GM21423 (cell line): ENCODE measurements at regions not wholly inside any gene's neighbourhood (a gene's known extent, or its start where the extent isn't known, plus 50 kb on each side); places are given as distances from the start of the nearest gene placed in this dataset.
A peak's percentile ranks its signal among the peaks of the same experiment; 100 is the strongest.

Source experiments
- ATAC-seq: cut with Tn5 transposase; IDR thresholded peaks from one replicate; pipeline ENCODE4 v1.9.1; 2021; ENCODE audit warnings: mild to moderate bottlenecking, moderate library complexity; ENCODE audit not compliant: unreplicated experiment

DNA sequence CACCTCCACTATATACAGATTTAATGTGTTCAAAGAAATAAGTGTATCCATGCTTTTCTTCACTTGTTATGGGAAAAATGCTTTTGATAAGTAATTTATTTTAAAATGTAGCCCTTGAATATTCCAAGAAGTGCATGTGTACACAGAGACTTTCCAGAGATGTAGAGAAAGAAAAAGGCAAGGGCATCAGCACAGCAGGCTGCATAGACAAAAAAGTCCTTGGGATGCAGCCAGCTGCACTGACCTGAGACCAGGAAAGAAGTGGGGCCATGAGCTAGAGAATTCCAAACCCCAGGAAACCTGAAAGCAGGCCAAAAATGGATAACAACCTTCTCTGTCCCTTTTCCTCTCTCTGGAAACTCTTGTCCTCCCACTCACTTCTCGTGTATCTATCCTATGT is 51.6 kb upstream of the PRDM8 start:
- no peak for ATAC-seq

DNA sequence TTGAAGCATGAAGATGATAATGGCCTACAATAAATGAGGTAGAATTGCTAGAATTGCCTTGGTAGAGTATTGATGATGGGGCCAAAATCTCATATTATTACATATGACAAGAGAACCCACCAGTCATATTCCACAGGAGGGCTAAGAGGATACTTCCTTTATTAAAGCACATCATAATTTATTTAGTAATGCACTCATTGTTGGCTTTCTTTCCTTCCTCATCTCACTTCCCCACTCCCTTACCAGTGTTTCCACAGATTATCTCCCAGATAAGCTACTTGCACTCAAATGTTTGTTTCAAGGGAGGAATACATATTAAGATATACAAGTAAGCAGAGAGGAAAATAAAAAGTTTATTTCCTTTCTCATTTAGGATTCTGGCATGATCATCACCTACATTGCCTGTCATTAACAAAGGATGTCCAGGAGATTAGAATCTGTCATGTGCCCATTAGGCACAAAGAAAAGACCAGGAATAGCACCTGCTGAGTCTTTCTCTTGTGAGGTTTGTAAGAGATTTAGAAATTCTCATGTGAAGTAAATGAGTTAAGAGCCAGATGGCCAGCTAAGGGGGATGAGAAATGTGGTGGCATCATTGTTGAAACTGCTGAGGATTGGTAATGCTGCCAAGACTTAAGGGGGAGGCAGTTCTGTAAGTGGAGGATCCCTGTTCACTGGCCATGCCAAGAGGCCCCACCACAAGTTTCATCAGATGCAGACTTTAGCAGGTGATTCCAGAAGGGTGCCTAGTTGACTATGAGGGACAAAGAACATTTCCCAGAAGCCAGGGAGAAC is 52.4 kb upstream of the PRDM8 start:
- no peak for ATAC-seq

DNA sequence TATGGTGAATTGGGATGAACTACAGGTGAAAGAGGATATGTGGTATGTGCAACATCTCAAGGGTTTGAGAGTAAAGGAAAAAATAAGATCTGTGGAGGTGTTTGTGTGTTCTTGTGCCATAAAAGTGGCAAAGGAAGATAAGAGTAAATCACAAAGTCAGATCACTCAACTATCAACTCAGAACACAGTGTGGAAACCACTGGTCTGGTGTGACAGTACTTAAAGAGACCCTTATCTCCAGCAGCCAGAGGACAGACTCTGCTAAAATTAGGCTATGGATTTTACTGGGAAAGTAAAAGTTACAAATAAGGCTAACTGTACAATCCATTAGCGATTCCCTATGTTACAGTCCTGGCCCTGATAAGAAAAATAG is 54.0 kb upstream of the PRDM8 start:
- no peak for ATAC-seq

DNA sequence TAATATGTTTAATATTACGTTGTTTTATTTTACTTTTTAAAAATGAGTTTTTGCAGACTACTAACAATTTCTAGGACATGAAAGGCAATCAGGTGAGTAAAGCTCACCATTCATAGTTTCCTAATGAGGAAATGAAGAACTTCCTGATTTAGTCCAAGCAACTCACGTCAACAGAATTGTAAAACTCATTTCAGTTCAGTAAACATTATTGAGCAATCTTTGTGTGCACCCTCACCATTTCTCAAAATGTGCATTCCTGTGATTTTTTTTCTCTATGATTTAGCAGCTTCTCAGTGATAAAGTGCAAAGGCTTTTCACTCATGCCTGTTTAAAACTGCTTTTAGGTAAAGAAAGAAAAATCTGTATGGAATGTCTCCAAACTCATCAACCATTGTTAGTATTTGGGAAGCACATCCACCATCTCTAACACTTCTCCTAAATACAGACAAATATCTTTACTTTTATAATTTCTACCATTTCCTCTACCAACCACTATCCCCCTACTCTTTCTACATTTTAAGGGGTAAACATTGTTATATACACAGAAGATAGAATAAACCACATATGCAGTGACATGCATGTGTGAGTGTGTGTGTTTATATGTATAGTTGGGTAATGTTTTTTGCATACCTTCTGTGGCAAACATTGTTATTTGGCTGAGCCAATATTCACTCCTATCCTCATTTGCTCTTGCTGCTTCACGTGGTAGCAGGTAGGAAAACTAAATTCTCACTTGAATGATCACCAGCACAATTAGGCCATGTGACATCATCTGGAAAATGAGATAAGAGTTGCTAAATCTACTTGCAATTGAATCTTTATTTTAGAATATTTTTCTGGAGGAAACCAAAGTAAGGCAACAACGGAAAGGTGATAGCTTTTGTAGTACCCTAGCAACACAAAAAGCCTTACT is 54.7 kb upstream of the PRDM8 start:
- ATAC-seq, result no peak

DNA sequence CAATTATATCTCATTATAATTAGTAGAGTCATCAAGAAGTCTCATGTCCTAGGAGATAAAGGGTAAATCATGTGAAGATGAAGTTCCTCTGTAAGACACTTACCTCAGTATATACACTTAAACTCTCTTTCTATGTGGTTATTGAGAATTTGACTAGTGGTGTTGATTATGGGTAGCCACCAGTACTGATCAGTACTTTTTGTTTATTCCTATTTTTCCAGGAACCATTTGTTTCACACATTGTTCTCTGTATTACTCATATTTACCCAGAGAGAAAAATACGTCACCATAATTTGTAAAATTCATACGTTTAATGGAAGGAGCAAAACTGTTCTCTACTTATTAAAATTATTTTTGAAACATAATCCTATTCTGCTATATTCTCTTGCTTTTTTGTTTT is 55.8 kb upstream of the PRDM8 start:
- ATAC-seq, result no peak

DNA sequence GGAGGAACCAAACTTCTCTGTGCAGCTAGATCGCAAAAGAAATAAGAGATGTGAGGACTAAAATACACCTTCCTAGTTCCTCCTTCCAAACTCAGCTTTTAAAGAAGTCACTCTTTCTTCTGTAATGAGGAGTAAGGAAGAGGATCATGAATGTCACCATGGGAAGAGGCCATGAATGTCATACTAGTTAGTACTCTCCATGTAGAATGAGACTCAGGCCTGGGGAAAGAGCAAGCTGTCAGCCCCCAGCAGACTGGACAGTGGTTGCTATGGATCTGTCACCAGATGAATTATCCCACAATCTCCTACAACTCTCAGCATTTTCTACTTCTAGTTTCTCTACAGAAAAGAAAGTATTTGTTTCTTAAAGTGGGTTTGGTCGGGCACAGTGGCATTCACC is 57.1 kb upstream of the PRDM8 start:
- no peak for ATAC-seq

DNA sequence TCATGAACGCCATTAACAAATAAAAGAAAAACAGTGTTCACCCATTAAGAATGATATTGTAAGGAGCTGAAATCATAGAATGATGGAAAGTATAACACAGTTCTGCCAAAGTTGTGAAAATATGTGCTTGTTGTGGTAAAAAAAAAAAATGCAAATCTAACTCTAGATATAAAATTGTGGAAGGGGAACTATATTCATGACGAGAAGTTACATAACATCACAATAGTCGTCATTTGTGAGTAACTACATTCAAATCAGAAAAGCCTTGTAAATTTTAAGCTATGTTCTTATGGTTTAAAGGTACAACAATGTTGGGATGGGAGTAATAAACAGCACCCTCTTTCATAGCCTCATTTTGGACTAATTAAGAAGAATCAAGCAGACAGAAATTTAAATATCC is 57.6 kb upstream of the PRDM8 start:
- ATAC-seq, result no peak

DNA sequence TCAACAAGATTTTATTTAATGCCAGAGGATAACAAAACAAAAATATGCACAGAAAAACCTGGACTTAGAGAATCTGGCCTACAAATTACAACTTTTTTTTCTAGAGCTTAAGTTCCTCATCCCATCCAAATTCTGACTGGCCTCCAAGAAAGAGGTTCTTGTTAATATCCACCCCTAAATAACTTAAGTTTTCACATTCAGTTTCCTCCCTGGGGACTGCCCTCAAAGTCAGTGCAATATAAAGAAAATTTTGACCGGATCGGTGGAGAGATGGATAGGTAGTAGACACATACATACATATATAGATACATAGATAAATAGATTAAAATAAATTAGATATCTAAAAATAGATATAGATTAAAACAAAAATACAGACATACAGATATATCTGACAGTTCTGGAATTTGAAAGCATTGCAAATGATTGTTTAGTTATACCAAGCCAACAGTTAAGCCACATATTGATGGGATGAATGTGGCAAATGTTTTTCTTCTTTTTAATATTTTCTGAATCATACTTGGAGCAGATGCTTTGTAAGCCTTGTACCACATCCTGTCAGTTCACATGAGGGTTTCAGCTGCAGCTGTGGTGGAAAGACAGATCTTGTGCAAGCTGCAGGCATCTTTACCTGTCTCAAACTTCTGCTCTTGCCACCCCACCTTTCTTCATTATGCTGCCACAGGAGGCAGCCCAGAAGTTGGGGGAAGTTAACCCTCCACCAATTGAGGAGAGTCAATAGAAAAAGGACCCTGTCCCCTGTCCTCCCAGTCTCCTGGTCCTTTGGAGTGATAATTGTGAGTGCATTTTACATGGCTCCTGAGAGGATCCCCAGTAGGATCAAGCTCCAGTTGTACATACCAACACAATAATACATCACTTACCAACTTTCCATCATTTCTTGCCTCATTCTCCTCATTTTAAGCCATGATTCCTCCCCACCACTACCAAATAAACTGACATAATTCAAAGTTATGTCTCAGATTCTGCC is 58.5 kb upstream of the PRDM8 start:
- peak; percentile 98 for ATAC-seq

DNA sequence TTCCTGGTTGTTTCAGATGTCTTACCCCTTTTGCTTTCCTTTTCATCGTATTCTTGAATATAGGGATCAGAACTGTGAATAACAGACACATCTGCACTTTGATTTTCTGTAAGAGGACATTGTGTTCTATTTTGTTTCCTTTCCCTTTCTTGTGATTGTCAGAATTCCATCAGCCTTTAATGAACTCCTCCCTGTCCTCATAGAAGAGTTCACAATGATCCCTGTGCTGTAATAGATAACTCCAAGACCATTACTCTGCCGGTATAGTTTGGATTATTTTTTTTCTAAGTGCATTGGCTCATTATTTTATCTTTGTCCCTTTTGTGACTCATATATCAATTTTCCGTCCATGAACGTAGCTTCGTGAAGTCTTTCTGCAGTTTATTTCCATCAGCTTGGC is 59.7 kb upstream of the PRDM8 start:
- no peak for ATAC-seq

DNA sequence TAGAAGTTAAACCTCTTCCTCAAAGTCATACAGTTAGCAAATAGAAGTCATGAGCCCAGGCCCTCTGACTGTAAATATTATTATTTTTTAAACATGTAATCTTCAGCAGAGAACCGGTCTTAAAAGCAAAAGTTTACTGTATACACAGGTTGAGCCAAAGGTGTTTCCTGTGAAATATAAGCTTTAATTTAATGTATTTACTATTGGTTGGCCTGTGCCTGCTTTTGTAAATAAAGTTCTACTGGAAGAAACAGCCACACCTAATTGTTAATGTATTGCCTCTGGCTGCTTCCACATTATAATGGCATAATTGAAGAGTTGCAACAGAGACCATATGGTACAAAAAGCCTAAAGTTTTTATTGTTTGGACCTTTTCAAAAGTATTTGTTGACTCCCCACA is 61.0 kb upstream of the PRDM8 start:
- ATAC-seq, result no peak

DNA sequence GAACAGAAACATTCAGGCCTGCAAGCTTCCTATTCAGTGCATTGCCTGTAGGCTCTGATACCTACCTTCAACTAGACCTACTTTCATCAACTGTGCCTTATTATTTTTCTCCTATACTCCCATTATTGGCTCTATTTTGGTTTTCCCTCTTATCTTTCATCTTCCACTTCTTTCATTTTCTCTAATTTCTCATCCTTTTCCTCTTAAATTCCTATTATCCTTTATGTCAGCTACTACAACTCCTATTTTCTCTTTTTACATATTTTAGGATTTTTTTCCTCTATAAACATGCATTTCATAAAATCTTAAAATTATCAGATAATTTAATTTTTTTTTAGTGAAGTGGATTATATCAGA is 61.6 kb upstream of the PRDM8 start:
- ATAC-seq, result no peak

DNA sequence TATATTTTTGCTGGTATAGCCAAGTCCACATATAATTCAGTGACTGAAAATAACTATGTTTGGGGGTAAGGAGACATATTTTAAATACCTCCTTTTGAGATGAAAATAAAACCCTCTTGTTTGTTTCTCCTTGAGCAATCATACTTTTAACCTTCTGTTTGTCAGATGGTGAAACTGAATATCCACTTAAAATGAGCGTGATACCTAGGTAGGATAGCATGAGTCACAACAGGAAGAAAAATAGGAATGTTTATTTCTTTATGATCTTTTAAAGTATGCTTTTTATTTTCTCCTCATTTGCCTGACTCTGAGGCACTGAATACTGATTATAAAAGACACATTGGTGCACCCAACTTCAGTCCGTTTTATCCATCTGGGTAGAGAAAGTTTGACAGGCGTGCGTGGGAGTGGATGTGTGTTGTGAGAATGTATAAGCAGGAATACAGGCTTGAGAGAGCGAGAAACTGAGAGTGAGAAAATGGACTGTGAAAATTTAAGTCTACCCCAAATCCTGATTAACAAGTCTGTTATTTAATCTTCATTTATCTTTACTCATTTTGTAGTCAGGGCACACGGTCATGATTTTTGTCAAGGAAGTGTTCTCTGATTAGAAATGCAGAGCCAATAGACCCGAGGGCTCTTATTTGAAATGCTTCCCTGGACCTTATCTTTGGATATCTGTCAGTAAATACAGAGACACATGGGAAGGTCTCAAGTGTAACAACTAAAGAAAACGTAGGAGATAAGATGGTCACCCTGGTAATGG is 62.1 kb upstream of the ANTXR2 start:
- ATAC-seq, result no peak

DNA sequence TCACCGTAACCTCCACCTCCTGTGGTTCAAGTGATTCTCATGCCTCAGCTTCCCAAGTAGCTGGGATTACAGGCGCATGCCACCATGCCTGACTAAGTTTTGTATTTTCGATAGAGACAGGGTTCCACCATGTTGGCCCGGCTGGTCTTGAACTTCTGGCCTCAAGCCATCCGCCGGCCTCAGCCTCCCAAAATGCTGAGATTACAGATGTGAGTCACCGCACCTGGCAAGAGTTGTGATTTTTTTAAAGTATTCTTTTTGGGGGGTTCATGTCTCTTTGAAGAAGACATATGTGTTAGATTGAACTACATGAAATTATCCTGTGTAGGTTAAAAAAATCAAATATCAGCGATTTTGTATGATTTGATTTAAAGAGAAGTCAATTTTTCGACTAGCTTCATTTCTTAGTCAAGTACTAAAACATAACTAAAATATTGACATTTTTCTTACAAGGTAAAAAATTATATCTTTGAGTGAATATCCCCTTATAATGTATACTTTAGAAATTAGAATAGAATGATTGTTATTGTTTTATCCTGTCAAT is 60.3 kb upstream of the ANTXR2 start:
- no peak for ATAC-seq

DNA sequence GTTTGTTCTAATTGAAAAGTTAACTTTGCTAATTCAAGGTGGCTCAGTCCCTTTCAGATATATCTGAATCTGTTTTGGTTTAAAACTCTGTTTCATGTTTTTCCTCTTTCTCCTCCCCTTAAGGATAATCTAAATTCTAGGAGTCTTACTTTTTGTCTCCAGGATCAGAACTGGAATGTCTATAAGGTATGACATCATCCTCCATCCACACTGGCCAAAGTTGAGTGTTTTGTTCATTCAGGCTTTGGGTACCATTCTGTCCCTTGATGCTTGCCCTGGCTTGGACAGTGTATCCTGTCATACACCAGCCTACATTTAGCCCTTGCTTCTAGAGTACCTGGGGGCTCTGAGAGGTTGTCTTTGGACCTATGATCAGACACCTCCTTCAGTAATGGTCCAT is 56.8 kb upstream of the ANTXR2 start:
- no peak for ATAC-seq

DNA sequence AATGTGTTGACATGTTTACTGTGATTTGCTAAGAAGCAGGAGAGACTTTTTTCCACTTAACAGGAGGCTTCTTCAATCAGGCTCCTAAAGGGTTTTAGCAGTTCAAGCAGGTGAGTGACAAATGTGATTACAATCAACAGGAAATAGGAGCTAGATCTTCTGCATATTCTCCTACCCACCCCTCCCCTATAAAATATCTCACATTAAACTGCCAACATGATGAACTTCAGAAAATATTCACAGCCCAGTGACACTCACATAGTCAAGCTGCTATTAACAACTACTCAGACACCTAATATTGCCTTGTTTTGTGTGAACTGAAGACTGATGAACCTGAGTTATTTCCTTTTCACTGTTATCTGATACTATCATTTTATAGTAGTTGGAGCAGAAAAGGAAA is 55.9 kb upstream of the ANTXR2 start:
- no peak for ATAC-seq

DNA sequence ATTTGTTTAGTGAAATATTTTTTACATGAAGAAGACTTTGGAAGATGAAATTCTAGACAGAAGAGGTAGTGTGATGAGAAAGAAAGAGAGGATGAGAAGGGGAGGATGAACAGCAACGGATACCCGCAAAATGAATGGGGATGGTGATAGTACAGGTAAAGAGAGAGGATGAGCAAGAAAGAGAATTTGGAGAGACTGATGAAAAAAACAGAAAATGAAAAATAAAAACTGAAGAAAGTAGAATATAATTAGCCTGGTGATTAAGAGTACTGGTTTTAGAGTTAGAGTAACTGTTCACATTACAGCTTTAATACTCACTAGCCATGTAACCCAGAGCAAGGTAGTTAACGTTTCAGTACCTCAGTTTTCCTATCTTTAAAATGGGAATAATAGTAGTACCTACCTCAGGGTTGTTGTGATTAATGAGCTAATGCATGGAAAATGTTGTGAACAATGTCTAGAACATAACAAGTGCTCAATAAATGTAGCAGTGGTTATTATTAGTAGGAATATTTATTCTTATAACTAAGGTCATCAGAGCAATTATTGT is 54.9 kb upstream of the ANTXR2 start:
- no peak for ATAC-seq

DNA sequence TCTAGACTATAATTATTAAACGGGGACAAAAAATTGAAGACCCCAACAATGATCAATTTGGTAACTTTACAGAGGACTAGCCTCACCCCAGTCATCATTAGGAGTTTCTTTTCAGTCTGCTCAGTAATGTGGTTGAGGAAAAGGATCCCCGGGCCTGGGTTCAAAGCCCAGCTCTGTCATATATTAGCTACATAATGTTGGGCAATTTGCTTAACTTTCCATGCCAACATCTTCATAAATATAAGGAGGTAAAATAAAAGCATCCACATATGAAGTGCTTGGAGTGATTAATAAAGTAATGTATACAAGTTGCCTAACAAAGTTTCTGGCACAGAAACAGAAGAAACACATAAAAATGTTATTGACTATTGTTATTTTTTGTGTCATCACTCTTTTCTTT is 53.4 kb upstream of the ANTXR2 start:
- ATAC-seq, result no peak

DNA sequence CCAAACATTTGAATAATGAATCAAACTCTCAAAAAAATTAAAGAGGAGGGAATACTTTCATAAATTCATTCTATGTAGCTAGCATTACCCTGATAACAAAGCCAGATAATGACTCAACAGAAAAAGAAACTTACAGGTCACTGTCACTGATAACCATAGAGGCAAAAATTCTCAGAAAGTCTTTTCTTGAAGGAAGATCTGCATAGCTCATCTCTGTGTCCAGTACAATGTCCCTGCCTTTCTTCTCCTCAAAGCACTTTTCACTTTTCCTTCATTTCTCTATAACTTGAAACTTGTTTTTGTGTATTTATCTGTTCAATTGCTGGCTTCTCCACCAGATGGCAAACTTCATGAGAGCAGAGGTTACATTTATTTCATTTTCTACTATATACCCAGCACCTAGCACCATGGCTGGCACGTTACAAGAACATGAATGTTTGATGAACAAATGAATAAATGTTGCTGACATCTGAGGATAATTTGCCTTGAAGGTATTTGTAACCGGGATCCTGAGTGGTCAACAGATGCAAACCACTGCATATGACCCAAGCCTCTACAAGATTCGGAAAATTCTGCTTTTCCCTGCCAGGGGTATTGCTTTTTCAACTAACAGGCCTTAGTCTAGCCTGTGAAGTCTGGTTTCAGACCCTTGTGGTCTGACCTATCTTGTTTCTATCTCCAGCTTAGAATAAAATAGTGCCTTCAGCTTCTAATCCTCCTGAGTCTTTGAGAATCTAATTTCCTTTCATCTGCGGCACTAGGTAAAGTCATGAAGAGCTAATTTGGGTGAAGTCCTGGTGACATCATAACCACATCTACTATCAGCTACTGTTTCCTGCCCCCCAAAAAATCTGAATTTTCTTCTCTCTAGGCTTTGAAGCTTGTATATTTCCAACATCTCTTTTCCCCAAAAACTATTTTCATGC is 52.5 kb upstream of the ANTXR2 start:
- peak; percentile 61 for ATAC-seq
